Neural crest cell (in vitro differentiated cells): ENCODE measurements at regions not wholly inside any gene's neighbourhood (a gene's known extent, or its start where the extent isn't known, plus 50 kb on each side); places are given as distances from the start of the nearest gene placed in this dataset.

Experiments
- DNase-seq: peaks from one replicate; pipeline ENCODE4 v3.0.0; 2021; ENCODE audit warnings: low read depth, mixed read lengths, low spot score
- H3K27ac Mint-ChIP-seq: one replicate; pipeline ENCODE4 v1.8.0; 2021; ENCODE audit warnings: mild to moderate bottlenecking, mixed read lengths; ENCODE audit not compliant: unreplicated experiment
- H3K27me3 Mint-ChIP-seq: 2 replicates; pipeline ENCODE4 v1.8.0; 2021; ENCODE audit warnings: low read depth, mild to moderate bottlenecking, mixed read lengths
- H3K36me3 Mint-ChIP-seq: 2 replicates; pipeline ENCODE4 v1.8.0; 2021; ENCODE audit warnings: low read depth, mild to moderate bottlenecking, mixed read lengths
- H3K4me1 Mint-ChIP-seq: 2 replicates; pipeline ENCODE4 v1.8.0; 2021; ENCODE audit warnings: mixed read lengths
- H3K4me3 Mint-ChIP-seq: one replicate; pipeline ENCODE4 v1.8.0; 2021; ENCODE audit warnings: mild to moderate bottlenecking, mixed read lengths
- H3K9me3 Mint-ChIP-seq: 2 replicates; pipeline ENCODE4 v1.8.0; 2021; ENCODE audit warnings: mixed read lengths
- TF ChIP-seq, protein P1 (sequence below): fragments of 200-600 bp; sonication (generic); conservative IDR thresholded peaks from 2 replicates; pipeline ENCODE4 v1.5.0; 2021; ENCODE audit warnings: antibody characterized with exemption, mild to moderate bottlenecking

DNA sequence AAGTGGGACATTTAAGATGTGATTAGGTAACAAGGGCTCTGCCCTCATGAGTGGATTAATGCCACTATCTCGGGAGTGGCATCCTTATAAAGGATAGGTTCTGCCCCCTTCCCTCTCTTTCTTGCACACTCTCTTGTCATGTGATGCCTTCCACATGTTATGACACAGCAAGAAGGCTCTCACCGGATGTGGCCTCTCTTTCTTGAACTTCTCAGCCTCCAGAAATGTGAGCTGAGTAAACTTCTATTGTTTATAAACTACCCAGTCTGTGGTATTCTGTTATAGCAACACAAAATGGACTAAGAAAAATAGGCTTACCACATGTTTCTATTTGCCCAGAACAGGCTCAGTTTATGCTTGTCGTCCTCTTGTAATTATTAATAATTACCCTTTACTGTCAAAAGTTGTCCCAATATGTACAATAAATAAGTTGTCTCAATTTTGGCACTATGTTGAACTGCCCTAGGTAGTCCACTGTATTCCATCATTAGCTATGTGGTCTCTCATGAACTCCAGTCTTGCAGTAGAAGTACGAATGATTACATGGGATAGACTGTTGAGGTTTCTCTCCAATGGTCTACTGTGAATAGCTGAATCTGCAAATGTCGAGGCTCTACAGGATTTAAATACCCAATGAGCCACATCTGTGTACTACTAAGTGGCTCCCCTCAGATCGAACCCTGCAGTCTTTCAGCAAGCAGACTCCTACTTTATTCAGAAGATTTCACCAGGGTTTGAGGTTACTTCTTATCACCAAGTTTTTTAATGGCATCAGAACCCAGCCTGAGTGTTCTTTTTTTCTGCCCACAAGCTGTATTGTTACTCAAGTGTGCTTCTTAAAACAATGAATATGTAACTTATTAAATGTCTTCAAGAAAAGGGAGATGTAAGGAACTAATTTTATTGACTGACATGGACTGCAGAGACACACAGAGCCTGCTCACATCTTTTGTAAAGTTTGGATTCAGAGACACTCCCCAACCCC, 102.0 kb upstream of the LEF1 start:
- Mint-ChIP-seq H3K4me3 (no peak overlapping the region), H3K36me3 (peaks cover under 1% of the 10 kb centered on the region), H3K9me3 (peaks cover 5% of the 10 kb centered on the region), H3K4me1 (no peaks in the 10 kb centered on the region), H3K27ac (no peak overlapping the region), H3K27me3 (no peaks in the 10 kb centered on the region)
- no peak for DNase-seq
- TF ChIP-seq, protein P1, sequence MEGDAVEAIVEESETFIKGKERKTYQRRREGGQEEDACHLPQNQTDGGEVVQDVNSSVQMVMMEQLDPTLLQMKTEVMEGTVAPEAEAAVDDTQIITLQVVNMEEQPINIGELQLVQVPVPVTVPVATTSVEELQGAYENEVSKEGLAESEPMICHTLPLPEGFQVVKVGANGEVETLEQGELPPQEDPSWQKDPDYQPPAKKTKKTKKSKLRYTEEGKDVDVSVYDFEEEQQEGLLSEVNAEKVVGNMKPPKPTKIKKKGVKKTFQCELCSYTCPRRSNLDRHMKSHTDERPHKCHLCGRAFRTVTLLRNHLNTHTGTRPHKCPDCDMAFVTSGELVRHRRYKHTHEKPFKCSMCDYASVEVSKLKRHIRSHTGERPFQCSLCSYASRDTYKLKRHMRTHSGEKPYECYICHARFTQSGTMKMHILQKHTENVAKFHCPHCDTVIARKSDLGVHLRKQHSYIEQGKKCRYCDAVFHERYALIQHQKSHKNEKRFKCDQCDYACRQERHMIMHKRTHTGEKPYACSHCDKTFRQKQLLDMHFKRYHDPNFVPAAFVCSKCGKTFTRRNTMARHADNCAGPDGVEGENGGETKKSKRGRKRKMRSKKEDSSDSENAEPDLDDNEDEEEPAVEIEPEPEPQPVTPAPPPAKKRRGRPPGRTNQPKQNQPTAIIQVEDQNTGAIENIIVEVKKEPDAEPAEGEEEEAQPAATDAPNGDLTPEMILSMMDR: no peak

- no peak for DNase-seq
- no peaks in the 10 kb centered on the region for H3K27me3 Mint-ChIP-seq
- H3K4me3 Mint-ChIP-seq: no peak overlapping the region
- TF ChIP-seq, protein P1: no peak
- peaks cover 8% of the 10 kb centered on the region for H3K9me3 Mint-ChIP-seq
- no peak overlapping the region for H3K27ac Mint-ChIP-seq
- H3K36me3 Mint-ChIP-seq: peaks cover 3% of the 10 kb centered on the region
- H3K4me1 Mint-ChIP-seq: peaks cover 15% of the 10 kb centered on the region
These were observed 96.0 kb upstream of the LEF1 start for GRCh38 chr4:108264693-108265092.

DNA sequence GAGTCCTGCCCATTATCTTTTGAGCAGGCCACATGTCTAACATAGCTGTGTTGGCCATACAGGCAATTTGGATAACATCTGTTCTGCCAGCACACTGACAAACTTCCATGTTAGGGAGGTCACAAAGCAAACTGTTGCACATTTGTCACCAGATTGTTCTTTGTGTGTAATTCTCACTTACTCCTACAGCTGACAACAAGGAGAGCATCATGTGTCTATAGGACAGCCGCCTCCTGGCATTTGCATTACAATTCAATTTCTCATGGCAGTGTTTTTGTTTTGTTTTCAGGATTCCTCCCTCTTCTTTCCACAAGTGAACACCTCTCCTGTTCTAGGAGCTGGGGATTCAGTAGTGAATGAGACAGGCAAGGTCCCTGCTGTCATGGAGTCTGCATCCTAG, 94.3 kb upstream of the LEF1 start:
- no peaks in the 10 kb centered on the region for H3K27me3 Mint-ChIP-seq
- DNase-seq: no peak
- no peak overlapping the region for H3K27ac Mint-ChIP-seq
- H3K36me3 Mint-ChIP-seq: peaks cover 3% of the 10 kb centered on the region
- no peak overlapping the region for H3K4me3 Mint-ChIP-seq
- TF ChIP-seq, protein P1: no peak
- H3K4me1 Mint-ChIP-seq: peaks cover 15% of the 10 kb centered on the region
- H3K9me3 Mint-ChIP-seq: peaks cover 6% of the 10 kb centered on the region

GRCh38 chr4:108261026-108261425, 92.3 kb upstream of the LEF1 start:
- Mint-ChIP-seq H3K9me3 (peaks cover 4% of the 10 kb centered on the region), H3K4me1 (peaks cover 15% of the 10 kb centered on the region), H3K27me3 (no peaks in the 10 kb centered on the region), H3K36me3 (peaks cover 3% of the 10 kb centered on the region), H3K4me3 (no peak overlapping the region), H3K27ac (no peak overlapping the region)
- no peak for DNase-seq
- TF ChIP-seq, protein P1: no peak

- Mint-ChIP-seq H3K27ac (no peak overlapping the region), H3K36me3 (no peaks in the 10 kb centered on the region), H3K4me3 (no peak overlapping the region), H3K4me1 (peaks cover 6% of the 10 kb centered on the region), H3K27me3 (no peaks in the 10 kb centered on the region), H3K9me3 (no peaks in the 10 kb centered on the region)
- DNase-seq: no peak
- TF ChIP-seq, protein P1: no peak
These were observed 87.8 kb upstream of the LEF1 start for GRCh38 chr4:108256538-108256937.
